IPS-NIHi11 (cell line): ENCODE measurements at regions not wholly inside any gene's neighbourhood (a gene's known extent, or its start where the extent isn't known, plus 50 kb on each side); places are given as distances from the start of the nearest gene placed in this dataset.
A peak's percentile ranks its signal among the peaks of the same experiment; 100 is the strongest.

ENCODE experiments used
- DNase-seq: peaks from one replicate; pipeline ENCODE4 v3.0.0; 2012; ENCODE audit warnings: mixed read lengths, low spot score

GRCh38 chr15:47506329-47507100 is 210.8 kb upstream of the SEMA6D start:
- DNase-seq, result no peak

GRCh38 chr15:47507221-47507985 is 209.9 kb upstream of the SEMA6D start:
- no peak for DNase-seq

- DNase-seq, result no peak
Measured at GRCh38 chr15:47511261-47511660, 206.0 kb upstream of the SEMA6D start.

GRCh38 chr15:47513471-47513870 is 203.8 kb upstream of the SEMA6D start:
- no peak for DNase-seq

GRCh38 chr15:47514200-47514652 is 203.1 kb upstream of the SEMA6D start:
- no peak for DNase-seq

DNA sequence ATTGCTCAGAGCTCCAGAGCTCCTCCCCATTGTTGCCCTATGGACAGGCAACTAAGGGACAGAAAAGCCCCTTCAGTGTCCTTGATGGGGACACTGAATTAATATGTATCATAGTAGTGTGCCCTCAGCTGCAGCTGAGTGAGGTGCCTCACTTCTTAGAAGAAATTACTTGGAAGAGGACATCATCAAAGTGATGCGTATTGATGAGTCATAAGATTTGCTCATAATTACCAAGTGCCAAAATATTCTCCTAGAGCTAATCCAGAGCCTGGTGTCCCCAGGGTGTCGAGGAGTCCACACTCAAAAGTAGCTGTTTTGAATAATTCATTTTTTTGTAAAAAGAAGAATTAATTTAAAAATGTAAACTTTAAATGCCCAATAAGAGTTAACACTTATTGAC is 200.7 kb upstream of the SEMA6D start:
- DNase-seq, result no peak

DNA sequence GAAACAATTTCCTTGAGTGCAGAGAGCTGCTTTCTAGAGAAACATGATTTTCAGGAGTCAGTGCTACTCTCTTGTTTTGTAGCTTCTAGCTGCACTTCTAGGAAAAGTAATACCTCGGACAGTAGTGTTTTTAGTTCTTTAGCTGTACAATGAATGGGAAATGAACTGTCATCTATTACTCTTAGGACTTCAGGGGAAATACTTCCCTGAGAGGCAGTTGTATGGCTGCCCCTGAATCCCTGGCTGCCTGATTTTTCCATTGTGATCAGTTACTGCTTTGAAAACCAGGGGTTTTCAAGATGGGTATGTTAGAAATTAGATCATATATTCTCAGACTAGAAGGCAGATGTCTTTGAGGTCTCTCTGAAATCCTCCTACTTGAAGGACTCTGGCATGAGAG is 200.3 kb upstream of the SEMA6D start:
- DNase-seq, result no peak

DNA sequence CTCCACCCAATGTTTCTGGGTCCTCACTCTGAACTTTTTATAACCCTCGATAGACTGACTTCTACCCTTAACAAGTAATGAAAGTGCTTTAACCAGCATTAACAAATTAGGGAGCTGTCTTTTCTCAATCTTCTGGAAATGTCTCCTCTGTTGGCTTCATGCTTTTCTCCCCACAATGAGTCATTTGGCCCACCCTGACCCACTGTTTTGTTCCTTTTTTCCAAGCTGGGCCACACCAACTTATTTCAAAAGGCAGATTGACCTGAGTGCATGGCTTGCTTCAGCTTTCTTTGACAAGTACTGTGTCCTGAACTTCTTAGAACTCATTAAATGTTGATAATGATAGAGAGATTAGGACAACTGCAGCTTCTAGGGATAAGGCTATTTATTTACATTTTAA is 199.6 kb upstream of the SEMA6D start:
- DNase-seq, result no peak

GRCh38 chr15:47523681-47524475 is 193.4 kb upstream of the SEMA6D start:
- DNase-seq, result no peak

GRCh38 chr15:47529241-47529640 is 188.1 kb upstream of the SEMA6D start:
- no peak for DNase-seq

DNA sequence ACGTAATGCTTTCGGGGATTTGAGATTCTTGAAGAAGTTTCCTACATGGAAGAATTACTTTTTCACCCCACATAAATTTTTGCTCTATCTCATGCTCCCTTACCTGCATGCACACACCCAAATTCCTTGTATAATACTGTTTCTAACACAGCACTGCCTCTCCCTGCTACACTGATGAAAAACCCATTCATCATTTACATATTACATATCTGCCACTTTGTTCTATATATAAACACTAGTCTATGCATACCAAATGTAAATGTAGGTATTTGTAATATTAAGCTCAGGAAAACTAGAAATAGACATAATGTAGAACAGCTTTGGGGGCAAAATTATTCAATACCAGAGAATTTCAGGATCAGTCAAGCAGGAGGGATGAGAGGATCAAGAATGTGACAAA is 182.6 kb upstream of the SEMA6D start:
- no peak for DNase-seq

GRCh38 chr15:47541562-47541961 is 175.7 kb upstream of the SEMA6D start:
- DNase-seq, result no peak

- DNase-seq, result no peak
Measured at GRCh38 chr15:47542312-47542989, 174.9 kb upstream of the SEMA6D start.

GRCh38 chr15:47548231-47548630 is 169.1 kb upstream of the SEMA6D start:
- no peak for DNase-seq

DNA sequence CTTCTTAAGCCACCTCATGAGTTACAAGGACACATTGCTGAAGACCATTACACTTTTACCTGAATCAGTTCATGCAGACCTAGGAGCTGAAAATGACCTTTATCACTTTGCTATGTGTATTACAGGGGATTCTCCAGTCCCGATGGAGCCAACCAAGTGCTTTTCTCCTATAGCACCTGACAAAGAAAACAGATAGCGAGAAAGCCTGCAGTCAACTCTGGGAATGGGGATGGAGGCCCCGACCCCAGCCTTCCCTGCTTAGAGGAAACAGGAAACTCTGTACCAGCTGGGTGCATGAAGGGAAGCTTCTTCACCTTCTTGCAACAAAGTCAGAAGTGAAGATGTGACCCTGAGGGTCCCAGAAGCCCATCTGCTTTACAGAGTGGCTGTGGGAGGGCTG is 168.3 kb upstream of the SEMA6D start:
- no peak for DNase-seq

- peak; percentile 27 for DNase-seq
Measured at GRCh38 chr15:47551079-47551478, 166.2 kb upstream of the SEMA6D start.

GRCh38 chr15:47551546-47551945 is 165.8 kb upstream of the SEMA6D start:
- DNase-seq, result no peak

DNA sequence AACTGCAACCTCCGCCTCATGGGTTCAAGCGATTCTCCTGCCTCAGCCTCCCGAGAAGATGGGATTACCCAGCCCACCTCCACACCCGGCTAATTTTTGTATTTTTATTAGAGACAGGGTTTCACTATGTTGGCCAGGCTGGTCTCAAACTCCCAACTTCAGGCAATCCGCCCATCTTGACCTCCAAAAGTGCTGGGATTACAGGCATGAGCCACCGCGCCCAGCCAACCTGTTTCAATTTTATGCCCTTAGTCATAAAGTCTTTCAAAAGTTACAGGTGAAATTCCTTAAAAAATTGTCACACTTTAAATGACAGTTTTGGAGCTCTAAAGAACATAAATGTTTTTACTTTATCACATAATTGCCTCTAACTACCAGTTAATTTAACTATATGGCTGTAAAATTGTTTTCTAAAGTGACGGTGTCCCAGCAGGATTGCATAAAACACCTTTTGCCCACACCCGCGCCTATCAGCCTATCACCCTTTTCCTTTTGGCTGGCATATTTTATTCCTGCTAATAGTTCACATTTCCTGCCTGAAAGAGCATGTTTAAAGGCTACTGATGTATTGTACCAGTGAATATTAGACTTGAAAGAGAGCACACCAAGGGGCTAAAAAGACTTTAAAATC is 164.2 kb upstream of the SEMA6D start:
- no peak for DNase-seq

DNA sequence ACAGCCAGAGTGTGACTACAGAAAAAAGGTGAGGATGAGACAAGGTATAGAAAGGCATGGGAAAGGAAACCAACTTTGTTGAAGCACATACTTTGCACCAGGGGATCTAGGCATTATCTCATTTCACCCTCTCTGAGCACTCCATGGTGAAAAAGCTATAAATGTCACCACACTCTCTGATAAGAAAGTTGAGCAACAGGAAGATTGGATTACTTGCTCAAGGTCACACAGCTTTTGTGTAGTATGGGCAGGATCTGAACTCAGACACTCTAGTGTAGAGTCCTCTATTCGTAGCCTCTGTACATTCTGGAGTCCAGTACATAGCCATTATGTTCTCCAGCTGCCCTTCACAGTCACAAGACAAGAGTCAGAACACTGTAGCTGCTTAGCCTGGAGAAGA is 163.4 kb upstream of the SEMA6D start:
- no peak for DNase-seq

DNA sequence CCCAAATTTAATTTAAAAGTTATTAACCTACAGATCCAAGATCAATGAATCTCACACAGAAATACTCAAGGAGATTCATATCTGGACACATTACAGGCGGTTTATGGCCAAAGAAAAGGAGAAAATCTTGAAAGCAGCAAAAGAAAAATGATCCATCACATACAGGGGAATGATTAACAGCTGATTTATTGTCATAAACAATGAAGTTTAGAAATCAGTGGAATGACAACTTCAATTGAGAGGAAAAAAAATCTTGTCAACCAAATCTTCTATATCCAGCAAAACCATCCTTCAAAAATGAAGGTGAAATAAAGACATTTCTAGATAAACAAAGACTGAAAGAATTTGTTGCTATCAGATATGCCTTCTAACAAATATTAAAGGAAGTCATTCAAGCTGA is 156.2 kb upstream of the SEMA6D start:
- no peak for DNase-seq

- DNase-seq, result no peak
Measured at GRCh38 chr15:47565949-47566348, 151.4 kb upstream of the SEMA6D start.

GRCh38 chr15:47566610-47567009 is 150.7 kb upstream of the SEMA6D start:
- DNase-seq, result no peak
